RKO (cell line): ENCODE measurements at regions not wholly inside any gene's neighbourhood (a gene's known extent, or its start where the extent isn't known, plus 50 kb on each side); places are given as distances from the start of the nearest gene placed in this dataset.

Experiments used
- DNase-seq: peaks from one replicate; pipeline ENCODE4 v3.0.0-alpha.2; 2016; ENCODE audit warnings: low spot score

DNA sequence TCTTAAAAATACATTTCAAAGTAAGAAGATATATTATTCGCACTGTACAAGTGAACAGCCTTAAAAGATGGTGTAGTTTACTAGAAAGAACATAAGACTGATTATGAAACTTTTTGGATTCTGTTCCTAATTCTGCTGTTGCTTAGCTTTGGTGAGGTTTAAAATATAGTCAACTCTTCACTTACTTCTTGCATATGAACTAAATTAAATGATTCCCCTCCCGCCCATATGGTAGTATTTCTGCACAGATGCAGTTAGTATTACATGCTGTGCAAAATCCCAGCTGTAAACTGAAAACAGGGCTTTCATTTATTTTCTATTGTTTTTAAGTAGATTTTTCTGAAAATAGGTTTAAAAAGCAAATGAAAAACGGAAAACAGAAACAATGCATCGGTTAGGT is 345.4 kb upstream of the NCAM2 start:
- no peak for DNase-seq

- DNase-seq: no peak
These were observed 337.0 kb upstream of the NCAM2 start for GRCh38 chr21:20661246-20661645.

DNA sequence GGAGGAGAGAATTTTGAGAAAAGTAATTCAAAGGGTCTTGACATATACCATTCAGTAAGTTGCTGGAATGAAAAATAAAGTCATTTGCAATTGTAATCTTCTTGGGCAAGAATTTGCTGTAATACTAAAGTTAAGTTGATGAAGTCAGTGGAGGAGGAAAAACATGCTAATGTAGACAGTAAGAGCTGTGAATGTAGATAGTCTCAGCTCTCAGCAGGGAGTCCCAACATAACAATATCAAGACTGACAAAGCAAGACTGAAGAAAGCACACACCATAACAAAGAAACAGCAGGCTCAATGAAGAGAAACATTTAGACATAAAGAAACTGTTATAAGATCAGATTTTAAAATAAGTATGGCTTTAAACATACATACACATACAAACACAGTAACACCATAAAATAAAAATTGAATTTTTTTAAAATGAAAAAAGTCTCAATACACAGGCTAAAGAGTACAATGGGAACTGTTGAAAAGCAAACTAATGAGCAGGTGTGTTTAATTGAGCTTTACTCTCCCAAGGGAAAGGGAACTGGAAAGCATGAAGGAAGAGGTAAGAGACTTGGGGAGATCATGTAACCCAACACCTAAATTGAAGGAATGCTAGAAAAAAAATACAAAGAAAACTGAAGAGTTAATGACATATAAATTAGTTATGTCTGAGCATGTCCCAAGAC is 336.3 kb upstream of the NCAM2 start:
- no peak for DNase-seq

DNA sequence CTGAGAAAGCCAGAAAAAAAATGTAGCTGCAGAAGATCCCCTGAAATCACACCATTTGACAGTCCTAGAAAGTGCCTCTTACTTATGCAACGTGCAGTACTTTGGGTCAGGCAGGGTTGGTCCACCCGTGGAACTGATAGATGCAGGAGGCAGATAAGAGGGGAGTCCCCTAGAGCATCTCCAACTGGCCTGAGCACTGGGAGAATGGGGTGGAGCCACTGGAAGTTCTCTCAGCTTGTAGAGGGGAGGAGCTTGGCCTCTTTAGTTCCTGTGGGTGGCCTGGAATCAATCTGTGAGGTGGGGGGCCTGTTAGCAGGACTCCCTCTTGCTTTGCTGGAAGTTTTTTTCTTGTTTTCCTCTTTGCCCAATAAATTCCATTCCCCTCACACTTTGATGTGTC is 335.7 kb upstream of the NCAM2 start:
- DNase-seq: no peak

GRCh38 chr21:20667931-20668330 is 330.3 kb upstream of the NCAM2 start:
- DNase-seq: no peak

DNA sequence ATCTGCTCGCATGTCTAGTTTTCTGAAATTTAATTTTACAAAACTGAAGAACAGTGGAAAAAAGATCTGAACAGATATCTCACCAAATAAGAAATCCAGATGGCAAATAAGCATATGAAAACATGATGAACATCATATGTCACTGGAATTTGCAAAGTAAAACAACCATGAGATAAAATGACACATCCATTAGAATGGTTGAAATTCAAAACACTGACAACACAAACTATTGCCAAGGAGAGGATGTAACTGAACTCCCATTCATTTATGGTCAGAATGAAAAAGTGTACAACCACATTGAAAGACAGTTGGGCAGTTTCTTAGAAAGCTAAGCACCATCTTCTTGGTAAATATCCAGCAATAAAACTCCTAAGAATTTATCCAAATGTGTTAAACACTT is 312.7 kb upstream of the NCAM2 start:
- no peak for DNase-seq

- no peak for DNase-seq
These were observed 299.6 kb upstream of the NCAM2 start for GRCh38 chr21:20698585-20698984.

GRCh38 chr21:20701235-20701634 is 297.0 kb upstream of the NCAM2 start:
- DNase-seq: no peak

- no peak for DNase-seq
These were observed 295.0 kb upstream of the NCAM2 start for GRCh38 chr21:20703112-20703767.

- DNase-seq: no peak
These were observed 277.6 kb upstream of the NCAM2 start for GRCh38 chr21:20720623-20721022.

GRCh38 chr21:20721151-20721550 is 277.1 kb upstream of the NCAM2 start:
- DNase-seq: no peak

GRCh38 chr21:20728691-20729090 is 269.5 kb upstream of the NCAM2 start:
- no peak for DNase-seq

- no peak for DNase-seq
These were observed 268.8 kb upstream of the NCAM2 start for GRCh38 chr21:20729376-20729775.

- no peak for DNase-seq
These were observed 267.8 kb upstream of the NCAM2 start for GRCh38 chr21:20730441-20730840.

- no peak for DNase-seq
These were observed 263.0 kb upstream of the NCAM2 start for GRCh38 chr21:20735257-20735656.

DNA sequence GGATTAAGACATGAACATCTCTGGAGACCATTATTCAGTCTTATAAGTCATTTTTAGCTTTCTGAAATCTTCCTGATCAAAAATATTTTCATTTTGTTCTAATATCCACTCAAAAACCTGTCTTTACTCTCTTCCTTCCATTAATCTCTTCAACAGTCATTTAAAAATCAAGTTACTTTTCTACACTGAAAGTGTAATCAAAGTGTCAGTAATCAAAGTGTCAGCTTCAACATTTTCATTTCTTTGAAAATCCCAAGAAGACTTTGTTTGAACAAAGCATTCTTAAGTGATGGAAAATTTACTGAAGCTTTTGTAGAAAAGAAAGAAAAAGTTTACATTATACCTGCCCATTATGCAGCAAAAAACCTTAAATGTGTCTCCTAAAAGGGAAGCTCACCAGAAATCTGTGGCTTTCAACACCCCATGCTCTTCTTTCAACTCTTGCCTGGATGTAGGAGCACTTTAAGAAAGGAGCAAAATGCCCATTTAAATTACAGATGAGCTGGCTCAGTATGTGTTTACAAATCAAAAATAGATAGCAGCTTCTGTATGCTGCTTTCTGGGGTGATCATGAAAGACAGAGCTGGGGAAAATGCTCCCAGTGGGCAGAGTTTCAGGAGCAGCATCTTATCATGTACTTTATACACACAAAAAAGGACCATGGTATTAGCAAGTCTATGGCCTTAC is 260.8 kb upstream of the NCAM2 start:
- no peak for DNase-seq

DNA sequence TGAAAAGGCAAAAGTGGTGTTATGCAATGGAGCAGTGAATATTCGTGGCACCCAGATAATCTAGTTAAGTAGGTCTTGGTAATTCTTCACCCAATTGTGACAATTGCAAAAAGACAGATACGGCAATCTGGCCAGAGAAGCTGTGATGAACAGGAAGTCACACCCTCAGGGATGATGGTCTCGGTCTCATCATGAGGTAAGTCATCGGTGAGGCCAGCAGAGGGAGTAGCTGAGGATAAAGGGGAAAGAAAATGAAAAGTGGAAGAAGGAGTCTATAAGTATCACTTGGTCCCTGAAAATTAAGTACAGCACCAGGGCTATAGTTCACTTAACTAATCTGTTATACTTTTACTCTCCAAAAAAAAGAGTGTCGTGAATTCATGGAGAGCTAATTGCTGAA is 258.8 kb upstream of the NCAM2 start:
- DNase-seq: peak; percentile 10

DNA sequence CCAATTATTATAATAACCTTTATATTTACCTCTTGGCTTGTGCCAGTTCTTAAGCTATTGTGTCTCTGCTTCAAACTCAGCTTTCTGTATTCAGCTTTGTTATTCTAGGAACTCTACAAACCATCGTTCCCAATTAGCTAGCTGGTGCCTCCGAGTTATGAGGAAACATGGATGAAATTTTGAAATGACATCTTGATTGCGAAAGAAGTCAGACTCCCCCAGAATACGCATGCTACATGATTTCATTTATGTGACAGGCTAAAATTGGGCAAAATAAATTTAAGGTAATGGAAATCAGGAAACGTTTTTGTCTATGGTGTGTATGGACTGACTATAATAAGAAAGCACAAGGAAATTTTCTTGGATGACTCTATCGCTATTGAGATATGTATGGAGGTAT is 256.8 kb upstream of the NCAM2 start:
- DNase-seq: no peak

- DNase-seq: no peak
These were observed 238.0 kb upstream of the NCAM2 start for GRCh38 chr21:20760221-20760620.

DNA sequence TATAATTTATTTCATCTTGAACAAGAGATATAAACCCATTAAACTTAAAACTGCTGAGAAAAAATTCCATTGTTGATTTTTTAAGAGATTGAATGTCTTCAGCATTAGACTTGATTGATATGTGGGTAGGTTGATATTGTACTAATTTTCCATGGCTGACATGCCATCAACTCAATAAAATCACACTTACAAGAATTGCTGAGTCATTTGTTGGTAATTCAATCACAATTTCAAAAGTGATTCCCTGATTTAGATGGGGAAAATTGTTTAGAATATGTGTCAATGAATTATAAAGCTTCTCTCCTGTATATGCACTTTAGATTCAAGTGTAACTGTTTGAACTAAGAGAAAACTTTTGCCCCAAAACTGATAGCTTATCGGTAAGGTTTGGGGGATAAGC is 223.5 kb upstream of the NCAM2 start:
- DNase-seq: no peak

GRCh38 chr21:20779321-20779720 is 218.9 kb upstream of the NCAM2 start:
- no peak for DNase-seq

DNA sequence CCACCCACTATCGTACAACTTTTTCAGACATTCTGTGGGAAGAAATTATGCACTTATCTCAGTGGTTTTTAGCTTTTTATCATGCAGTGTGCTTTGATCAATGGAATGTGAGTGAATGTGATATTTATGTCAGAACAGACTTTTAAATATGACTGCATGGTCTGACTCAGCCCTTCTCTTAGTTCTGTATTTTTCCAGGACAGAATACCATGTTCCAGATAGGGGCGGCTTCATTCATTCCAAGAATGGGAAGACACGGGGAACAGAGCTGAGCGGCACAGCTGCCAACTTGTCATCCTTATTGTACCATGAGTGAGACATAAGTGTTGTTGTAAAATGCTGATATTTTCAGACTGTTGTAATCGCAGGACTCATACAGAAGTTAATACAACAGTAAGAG is 214.6 kb upstream of the NCAM2 start:
- DNase-seq: no peak

DNA sequence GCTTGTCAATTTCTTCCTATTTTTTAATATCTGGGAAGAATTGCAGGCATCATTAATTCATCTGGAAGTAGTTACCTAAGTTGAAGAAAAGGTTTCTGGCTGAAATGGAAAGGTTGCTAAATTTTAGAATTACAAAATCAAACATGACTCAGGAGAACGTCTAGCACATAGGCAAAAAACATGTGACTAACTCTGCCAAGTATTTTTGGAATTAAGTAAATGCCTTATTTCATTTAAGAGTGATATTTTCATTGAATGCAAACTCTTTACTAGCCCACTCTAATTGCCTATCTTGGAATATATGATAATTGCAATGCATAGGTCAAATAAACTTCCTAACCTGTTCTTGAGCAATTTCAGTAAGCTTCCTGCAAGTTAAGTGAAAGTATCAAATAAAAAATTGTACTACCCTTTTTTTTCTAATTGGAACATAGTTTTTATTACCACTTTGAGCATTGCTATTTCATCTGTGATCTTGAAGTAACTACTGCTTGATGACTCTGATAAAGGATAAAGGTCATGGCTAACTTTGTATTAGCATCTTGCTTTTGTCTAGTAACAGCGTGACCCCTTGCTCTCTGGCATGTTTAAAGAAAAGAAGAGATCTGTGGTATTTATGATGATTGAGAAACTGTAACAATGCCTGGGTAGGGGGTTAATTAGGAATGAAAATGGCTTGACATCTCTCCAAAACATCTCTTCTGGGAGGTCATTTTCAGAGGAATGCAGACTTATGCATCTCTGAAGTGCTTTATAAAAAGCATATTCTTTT is 208.3 kb upstream of the NCAM2 start:
- no peak for DNase-seq
